ENCODE measurements at regions not wholly inside any gene's neighbourhood (a gene's known extent, or its start where the extent isn't known, plus 50 kb on each side); places are given as distances from the start of the nearest gene placed in this dataset.
"Not testable (repeated sequence)": the region's sequence is repeated elsewhere in the genome, so short reads cannot be mapped to it uniquely, and the experiment has no call there.

DNA sequence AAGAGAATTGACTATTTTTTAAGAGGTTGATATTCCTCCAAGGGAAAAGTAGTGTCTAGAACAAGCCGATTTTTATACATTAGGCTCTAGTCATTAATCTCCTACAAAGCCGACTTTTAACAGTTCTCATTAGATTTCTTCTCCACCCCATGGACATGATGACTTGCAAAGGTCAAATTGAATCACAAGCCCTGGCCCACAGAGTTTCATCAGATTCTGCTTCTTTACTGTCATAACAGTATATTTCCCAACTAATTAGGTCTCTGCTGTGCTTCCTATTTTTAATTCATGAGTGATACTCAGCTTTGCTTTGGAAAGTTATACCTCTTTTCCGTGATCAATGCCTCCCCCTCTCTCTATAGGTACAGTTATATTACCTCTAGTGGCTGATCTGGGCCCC lies 90.6 kb upstream of the ADGRB3 start:
- TF ChIP-seq, protein P1, sequence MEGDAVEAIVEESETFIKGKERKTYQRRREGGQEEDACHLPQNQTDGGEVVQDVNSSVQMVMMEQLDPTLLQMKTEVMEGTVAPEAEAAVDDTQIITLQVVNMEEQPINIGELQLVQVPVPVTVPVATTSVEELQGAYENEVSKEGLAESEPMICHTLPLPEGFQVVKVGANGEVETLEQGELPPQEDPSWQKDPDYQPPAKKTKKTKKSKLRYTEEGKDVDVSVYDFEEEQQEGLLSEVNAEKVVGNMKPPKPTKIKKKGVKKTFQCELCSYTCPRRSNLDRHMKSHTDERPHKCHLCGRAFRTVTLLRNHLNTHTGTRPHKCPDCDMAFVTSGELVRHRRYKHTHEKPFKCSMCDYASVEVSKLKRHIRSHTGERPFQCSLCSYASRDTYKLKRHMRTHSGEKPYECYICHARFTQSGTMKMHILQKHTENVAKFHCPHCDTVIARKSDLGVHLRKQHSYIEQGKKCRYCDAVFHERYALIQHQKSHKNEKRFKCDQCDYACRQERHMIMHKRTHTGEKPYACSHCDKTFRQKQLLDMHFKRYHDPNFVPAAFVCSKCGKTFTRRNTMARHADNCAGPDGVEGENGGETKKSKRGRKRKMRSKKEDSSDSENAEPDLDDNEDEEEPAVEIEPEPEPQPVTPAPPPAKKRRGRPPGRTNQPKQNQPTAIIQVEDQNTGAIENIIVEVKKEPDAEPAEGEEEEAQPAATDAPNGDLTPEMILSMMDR (IDR thresholded peaks at IDR 0.05; ENCODE audit: insufficient read depth, low read length, missing control alignments), result no peak
- CTCF ChIA-PET, result no interaction called here

DNA sequence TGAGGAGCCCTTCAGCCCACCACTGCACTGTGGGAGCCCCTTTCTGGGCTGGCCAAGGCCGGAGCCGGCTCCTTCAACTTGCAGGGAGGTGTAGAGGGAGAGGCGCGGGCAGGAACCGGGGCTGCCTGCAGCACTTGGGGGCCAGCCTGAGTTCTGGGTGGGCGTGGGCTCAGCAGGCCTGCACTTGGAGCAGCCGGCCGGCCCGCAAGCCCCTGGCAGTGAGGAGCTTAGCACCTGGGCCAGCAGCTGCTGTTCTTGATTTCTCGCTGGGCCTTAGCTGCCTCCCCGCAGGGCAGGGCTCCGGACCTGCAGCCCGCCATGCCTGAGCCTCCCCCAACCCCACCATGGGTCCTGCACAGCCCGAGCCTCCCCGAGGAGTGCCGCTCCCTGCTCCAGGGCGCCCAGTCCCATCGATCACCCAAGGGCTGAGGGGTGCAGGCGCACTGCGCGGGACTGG lies 101.7 kb upstream of the ADGRB3 start:
- no peak for DNase-seq (ENCODE audit: low read depth, low spot score)
- no peak overlapping the region for H3K4me3 ChIP-seq (ENCODE audit: low read depth, low read length)
- CTCF ChIA-PET, result no interaction called here
- TF ChIP-seq, protein P1 (IDR thresholded peaks at IDR 0.05; ENCODE audit: insufficient read depth, low read length, missing control alignments), result no peak
- POLR2A ChIA-PET, result no interaction called here

More for the DNA sequence above, 90.6 kb upstream of the ADGRB3 start:
- DNase-seq (ENCODE audit: low read depth, low spot score), result no peak
- POLR2A ChIA-PET, result no interaction called here
- H3K4me3 ChIP-seq (ENCODE audit: low read depth, low read length), result no peak overlapping the region

DNA sequence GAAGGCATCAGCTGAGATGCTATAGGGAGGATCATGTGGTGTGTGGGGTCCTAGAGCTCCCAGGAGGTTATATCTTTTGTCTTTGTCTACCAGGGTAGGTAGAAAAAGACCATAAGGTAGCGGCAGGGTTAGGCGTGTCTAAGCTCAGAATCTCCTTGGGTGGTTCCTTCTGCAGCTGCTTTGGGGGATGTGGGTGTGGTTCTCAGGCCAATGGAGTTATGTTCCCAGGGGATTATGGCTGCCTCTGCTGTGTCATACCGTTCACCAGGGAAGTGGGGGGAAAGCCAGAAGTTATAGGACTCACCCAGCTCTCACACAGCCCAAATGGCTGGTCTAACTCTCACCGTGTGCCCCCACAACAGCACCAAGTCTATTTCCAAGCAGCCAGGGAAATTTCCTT lies 107.4 kb upstream of the ADGRB3 start:
- POLR2A ChIA-PET, result no interaction called here
- DNase-seq (ENCODE audit: low read depth, low spot score), result no peak
- H3K4me3 ChIP-seq (ENCODE audit: low read depth, low read length), result no peak overlapping the region
- TF ChIP-seq, protein P1 (IDR thresholded peaks at IDR 0.05; ENCODE audit: insufficient read depth, low read length, missing control alignments), result no peak
- CTCF ChIA-PET, result no interaction called here

DNA sequence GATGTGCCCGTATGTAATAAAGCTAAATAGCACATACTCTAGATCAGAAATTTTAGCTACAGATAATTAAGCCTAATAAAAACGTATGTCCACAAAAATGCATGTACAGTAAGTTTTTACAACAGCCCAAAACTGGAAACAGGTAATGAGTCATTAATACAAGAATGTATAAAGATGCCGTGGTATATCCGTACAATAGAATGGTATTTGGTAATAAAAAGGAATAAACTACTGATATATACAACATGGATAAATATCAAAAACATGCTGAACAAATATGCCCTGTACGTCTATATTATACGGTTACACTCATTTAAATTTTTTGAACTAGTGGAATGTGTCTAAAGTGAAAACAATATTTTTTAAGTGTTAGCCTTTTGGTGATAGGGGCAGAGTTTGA lies 128.2 kb upstream of the ADGRB3 start:
- no peak for DNase-seq (ENCODE audit: low read depth, low spot score)

DNA sequence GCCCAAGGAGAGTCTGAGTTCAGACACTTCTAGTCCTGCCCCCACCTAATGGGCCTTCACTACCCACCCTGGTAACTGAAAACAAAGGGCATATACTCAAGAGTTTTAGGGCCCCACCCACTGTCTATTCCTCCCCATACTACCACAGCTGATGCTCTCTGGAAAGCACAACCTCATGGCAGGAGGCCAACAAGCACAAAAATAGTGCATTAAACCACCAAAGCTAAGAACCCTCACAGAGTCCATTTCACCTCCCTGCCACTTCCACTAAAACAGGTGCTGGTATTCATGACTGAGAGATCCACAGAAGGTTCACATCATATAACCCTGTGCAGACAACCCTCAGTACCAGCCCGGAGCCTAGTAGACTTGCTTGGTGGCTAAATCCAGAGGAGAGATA lies 132.1 kb upstream of the ADGRB3 start:
- no peak overlapping the region for H3K4me3 ChIP-seq (ENCODE audit: low read depth, low read length)
- DNase-seq (ENCODE audit: low read depth, low spot score), result no peak
- POLR2A ChIA-PET, result no interaction called here
- TF ChIP-seq, protein P1 (IDR thresholded peaks at IDR 0.05; ENCODE audit: insufficient read depth, low read length, missing control alignments), result no peak
- CTCF ChIA-PET, result no interaction called here

More for the DNA sequence above, 128.2 kb upstream of the ADGRB3 start:
- TF ChIP-seq, protein P1 (IDR thresholded peaks at IDR 0.05; ENCODE audit: insufficient read depth, low read length, missing control alignments), result no peak
- CTCF ChIA-PET, result no interaction called here
- POLR2A ChIA-PET, result no interaction called here
- no peak overlapping the region for H3K4me3 ChIP-seq (ENCODE audit: low read depth, low read length)

DNA sequence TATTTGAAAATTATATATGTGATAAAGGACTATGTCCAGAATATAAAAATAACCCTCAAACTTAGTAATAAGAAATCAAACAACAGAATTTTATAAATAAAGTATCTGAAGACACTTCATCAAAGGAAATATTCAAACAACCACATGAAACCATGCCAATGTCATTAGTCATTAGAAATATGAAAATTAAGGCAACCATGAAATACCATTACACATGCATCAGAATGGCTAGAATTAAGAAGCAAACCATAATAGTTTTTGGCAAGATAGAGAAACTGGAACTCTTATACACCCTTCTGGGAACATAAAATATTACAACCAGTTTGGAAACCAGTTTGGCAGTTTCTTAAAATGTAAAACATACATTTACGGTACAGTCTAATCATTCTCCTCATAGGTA lies 137.2 kb upstream of the ADGRB3 start:
- POLR2A ChIA-PET, result no interaction called here
- CTCF ChIA-PET, result no interaction called here
- H3K4me3 ChIP-seq (ENCODE audit: low read depth, low read length), result no peak overlapping the region
- DNase-seq (ENCODE audit: low read depth, low spot score), result no peak
- TF ChIP-seq, protein P1 (IDR thresholded peaks at IDR 0.05; ENCODE audit: insufficient read depth, low read length, missing control alignments), result no peak

DNA sequence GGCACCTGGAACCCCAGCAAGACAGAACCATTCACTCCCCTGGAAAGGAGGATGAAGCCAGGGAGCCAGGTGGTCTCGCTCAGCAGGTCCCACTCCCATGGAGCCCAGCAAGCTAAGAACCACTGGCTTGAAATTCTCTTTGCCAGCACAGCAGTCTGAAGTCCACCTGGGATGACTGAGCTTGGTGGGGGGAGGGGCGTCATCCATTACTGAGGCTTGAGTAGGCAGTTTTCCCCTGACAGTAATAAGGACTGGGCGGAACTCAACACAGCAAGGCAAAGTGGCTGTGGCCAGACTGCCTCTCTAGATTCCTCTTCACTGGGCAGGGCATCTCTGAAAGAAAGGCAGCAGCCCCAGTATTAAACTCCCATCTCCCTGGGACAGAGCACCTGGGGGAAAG lies 140.2 kb upstream of the ADGRB3 start:
- POLR2A ChIA-PET; H3K4me3 ChIP-seq (ENCODE audit: low read depth, low read length); CTCF ChIA-PET; DNase-seq (ENCODE audit: low read depth, low spot score): not testable (repeated sequence)

Measured in AG04449 (cell line).